A549 (cell line): ENCODE measurements at regions not wholly inside any gene's neighbourhood (a gene's known extent, or its start where the extent isn't known, plus 50 kb on each side); places are given as distances from the start of the nearest gene placed in this dataset.

ENCODE experiments used
- ATAC-seq, 2 experiments: fragments of 200-7000 bp in 1 of 2; fragments of >200 bp in 1 of 2; cut with Nextera tagmentation in 1 of 2; cut with Tn5 transposase in 1 of 2; 3 replicates each; pipeline versions ENCODE4 v1.8.0 to v1.9.1; 2018 to 2020; ENCODE audit warnings: mild to moderate bottlenecking in 1 of 2, moderate library complexity in 1 of 2
- CTCF ChIA-PET: fragments of 300-600 bp; sonication (Branson Sonifier 250); formaldehyde crosslinking; extraction: SDS; loops from one replicate; lab custom pipeline; 2021; ENCODE audit warnings: antibody characterized with exemption, inconsistent platforms; lab: Yijun Ruan, JAX
- POLR2A ChIA-PET: fragments of 350-600 bp; formaldehyde crosslinking; extraction: SDS; loops from one replicate; lab custom pipeline; 2021; ENCODE audit warnings: antibody characterized with exemption, inconsistent platforms; lab: Yijun Ruan, JAX
- DNase-seq, 2 experiments: peaks; one replicate each; pipeline versions ENCODE4 v3.0.0 to v3.0.0-alpha.2; 2011 to 2016; ENCODE audit warnings: low read depth in 1 of 2, low spot score in 1 of 2
- FAIRE-seq: peaks from 2 replicates; lab custom pipeline; 2011; peaks lifted over from hg19 to GRCh38; lab: Jason Lieb, UNC
- H3K27ac ChIP-seq, 2 experiments: fragments of >200 bp; sonication (Bioruptor Twin); formaldehyde crosslinking; 3 replicates each; pipeline ENCODE4 v1.5.1; 2016 to 2017
- H3K4me1 ChIP-seq: fragments of >200 bp; sonication (Bioruptor Twin); formaldehyde crosslinking; 3 replicates; pipeline ENCODE4 v1.6.1; 2016
- H3K4me2 ChIP-seq: fragments of >200 bp; sonication (Bioruptor Twin); formaldehyde crosslinking; 3 replicates; pipeline ENCODE4 v1.6.1; 2016
- H3K4me3 ChIP-seq: fragments of >200 bp; sonication (Bioruptor Twin); formaldehyde crosslinking; 3 replicates; pipeline ENCODE4 v1.5.1; 2016
- H3K9me3 ChIP-seq: fragments of >200 bp; sonication (Bioruptor Twin); formaldehyde crosslinking; 3 replicates; pipeline ENCODE4 v1.6.1; 2016
- BHLHE40 ChIP-seq: IDR thresholded peaks from 2 replicates; pipeline ENCODE4 v1.6.1; 2012; ENCODE audit warnings: low read depth, low read length, inconsistent platforms
- CBX2 ChIP-seq: fragments of 200-600 bp; sonication (generic); IDR thresholded peaks from 2 replicates; pipeline ENCODE4 v1.6.1; 2016; ENCODE audit warnings: low read depth, mild to moderate bottlenecking, borderline replicate concordance
- EHF ChIP-seq: fragments of 250-450 bp; sonication (Bioruptor Pico); IDR thresholded peaks from 2 replicates; pipeline ENCODE4 v1.5.0; 2020; ENCODE audit warnings: mild to moderate bottlenecking
- EHMT2 ChIP-seq: fragments of 200-600 bp; sonication (generic); IDR thresholded peaks from 2 replicates; pipeline ENCODE4 v1.6.1; 2016; ENCODE audit warnings: antibody characterized with exemption, low read depth, mild to moderate bottlenecking, moderate library complexity
- FOSB ChIP-seq: fragments of 250-450 bp; sonication (Bioruptor Pico); IDR thresholded peaks from 2 replicates; pipeline ENCODE4 v1.5.0; 2020; ENCODE audit warnings: mild to moderate bottlenecking, moderate library complexity
- HMGXB4 ChIP-seq: fragments of 250-450 bp; sonication (Bioruptor Pico); IDR thresholded peaks from 2 replicates; pipeline ENCODE4 v1.5.0; 2021; ENCODE audit warnings: mild to moderate bottlenecking, moderate library complexity, borderline replicate concordance
- HOXA7 ChIP-seq: fragments of 250-450 bp; sonication (Bioruptor Pico); IDR thresholded peaks from 2 replicates; pipeline ENCODE4 v1.5.0; 2020; ENCODE audit warnings: mild to moderate bottlenecking, moderate library complexity
- KDM5A ChIP-seq: fragments of 200-600 bp; sonication (generic); IDR thresholded peaks from 2 replicates; pipeline ENCODE4 v1.6.1; 2016; ENCODE audit warnings: antibody characterized with exemption, mild to moderate bottlenecking
- POLR2A ChIP-seq: IDR thresholded peaks from 2 replicates; pipeline ENCODE4 v1.6.1; 2012; ENCODE audit warnings: mild to moderate bottlenecking, low read length
- POLR2AphosphoS2 ChIP-seq: conservative IDR thresholded peaks from 2 replicates; pipeline ENCODE4 v1.6.1; 2012; ENCODE audit warnings: low read length, improper control_type of control experiment, inconsistent platforms
- RAD21 ChIP-seq, 2 experiments: fragments of >200 bp in 1 of 2; sonication (Bioruptor Twin) in 1 of 2; formaldehyde crosslinking in 1 of 2; IDR thresholded peaks in 1 of 2; conservative IDR thresholded peaks in 1 of 2; 2 replicates in 1 of 2; 3 replicates in 1 of 2; pipeline ENCODE4 v1.6.1; 2012 to 2018; ENCODE audit warnings: inconsistent platforms in 1 of 2
- SREBF2 ChIP-seq: fragments of 450-650 bp; IDR thresholded peaks from 2 replicates; pipeline ENCODE4 v1.6.1; 2014; ENCODE audit warnings: mild to moderate bottlenecking, moderate library complexity
- TP53 ChIP-seq: fragments of 250-450 bp; sonication (Bioruptor Pico); IDR thresholded peaks from 2 replicates; pipeline ENCODE4 v1.5.0; 2021; ENCODE audit warnings: mild to moderate bottlenecking, moderate library complexity
- WGBS: methylation state at CpG from one replicate; pipeline ENCODE4 v1.1.6; 2017; ENCODE audit errors: missing lambda C conversion rate; 5-methylcytosine and 5-hydroxymethylcytosine counted together
- TF ChIP-seq, protein P1 (sequence below): IDR thresholded peaks from 2 replicates; pipeline ENCODE4 v1.6.1; 2012; ENCODE audit warnings: low read depth, borderline replicate concordance
- TF ChIP-seq, protein P2 (sequence below): fragments of >200 bp; sonication (Bioruptor Twin); formaldehyde crosslinking; IDR thresholded peaks from 2 replicates; pipeline ENCODE4 v1.6.1; 2016
- TF ChIP-seq, protein P3 (sequence below): IDR thresholded peaks from 2 replicates; pipeline ENCODE4 v1.6.1; 2012

DNA sequence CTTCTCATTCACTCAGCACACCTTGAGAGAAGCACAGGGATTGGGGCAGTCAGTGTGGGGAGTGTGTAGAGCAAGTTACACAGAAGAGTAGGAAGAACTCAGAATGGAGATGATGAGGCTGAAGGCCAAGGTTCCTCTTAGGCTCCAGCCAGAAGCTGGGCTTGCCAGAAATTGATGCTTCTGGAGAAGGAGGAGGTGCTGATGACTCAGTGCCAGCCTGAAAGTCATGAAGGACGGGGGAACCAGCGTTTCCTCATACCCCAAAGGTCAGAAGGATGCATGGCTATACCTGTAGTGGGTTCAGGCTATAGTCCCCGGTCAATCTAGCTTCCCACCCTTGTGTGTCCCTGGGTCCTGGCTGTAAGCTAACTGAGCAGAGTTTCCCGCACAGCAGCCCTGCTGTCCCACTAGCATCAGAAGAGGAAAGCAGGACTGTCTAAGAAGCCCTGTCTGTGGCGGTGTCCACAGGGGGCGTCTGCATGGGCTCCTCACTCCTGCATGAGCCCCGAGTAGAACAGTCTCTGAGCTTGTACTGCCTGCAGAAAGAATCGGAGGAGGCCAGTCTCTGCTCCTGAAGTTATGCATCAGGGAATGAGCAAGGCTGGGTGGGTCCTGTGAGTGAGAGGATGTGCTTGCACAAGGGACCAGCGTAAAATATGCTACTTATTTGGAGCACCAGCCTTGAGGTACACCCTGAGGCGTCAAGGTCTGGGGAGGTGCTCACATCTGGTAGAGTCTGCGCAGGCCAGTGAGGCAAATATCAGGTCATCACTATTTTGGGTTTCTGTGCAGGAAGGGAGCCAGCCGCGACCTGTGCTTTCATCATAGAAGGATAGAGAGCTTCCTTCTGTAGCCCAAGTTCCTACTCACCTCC lies 148.5 kb downstream of the MRPL14 start (continued):
- TF ChIP-seq RAD21 (conservative IDR thresholded peaks at IDR 0.05 in 1 of 2, IDR thresholded peaks at IDR 0.05 in 1 of 2) (no peak), EHF (CRISPR knock-in tag) (no peak), FOSB (CRISPR knock-in tag) (no peak)
- TF ChIP-seq, all 56 proteins: peak for 0

DNA sequence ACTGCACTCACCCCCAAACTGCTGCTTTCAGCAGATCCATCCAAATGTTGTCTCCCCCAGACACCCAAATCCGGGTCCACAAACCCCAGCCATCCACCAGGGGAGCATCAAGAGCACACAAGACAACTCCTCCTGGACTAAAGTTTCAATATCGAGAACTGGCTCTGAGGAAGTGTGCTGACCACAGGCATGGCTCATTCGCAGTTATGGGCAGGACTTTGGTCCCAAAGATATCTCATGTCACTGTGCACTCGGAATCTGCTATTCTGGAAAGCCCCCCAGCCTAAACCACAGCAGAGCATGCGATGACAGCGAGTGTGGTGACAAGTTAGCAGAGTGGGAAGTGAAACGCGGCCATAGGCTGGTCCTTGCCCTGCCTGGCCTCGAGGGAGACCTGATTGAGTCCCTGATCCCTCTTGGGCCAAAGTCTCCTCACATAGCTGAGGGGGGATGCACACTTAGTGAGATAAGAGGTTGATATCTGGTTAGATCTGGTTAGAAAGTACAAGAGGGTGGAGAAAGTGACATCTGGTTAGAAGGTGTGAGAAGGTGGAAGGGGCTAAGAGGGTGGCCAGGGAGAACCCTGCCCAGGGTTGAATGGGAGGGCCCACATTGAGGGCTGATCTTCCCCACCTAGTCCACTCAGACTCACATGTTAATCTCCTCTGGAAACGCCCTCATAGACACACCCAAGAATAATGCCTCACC lies 149.7 kb downstream of the MRPL14 start:
- H3K4me2 ChIP-seq = no peak overlapping the region
- TF ChIP-seq, protein P1, sequence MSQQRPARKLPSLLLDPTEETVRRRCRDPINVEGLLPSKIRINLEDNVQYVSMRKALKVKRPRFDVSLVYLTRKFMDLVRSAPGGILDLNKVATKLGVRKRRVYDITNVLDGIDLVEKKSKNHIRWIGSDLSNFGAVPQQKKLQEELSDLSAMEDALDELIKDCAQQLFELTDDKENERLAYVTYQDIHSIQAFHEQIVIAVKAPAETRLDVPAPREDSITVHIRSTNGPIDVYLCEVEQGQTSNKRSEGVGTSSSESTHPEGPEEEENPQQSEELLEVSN = no peak
- CTCF ChIA-PET = interaction anchor here (1.4 to 1.5 kb wide), 2 partner anchors 23 to 97 kb away, joined by 3 read pairs; no protein-coding TSS in a partner anchor
- POLR2A ChIA-PET = no interaction called here
- H3K9me3 ChIP-seq = no peaks in the 10 kb centered on the region; the same call in 2 of the 3 replicates
- no peak for DNase-seq
- H3K27ac ChIP-seq = no peak overlapping the region
- WGBS = 56% methylated on average over 8 of the region's 10 CpGs
- peaks cover 2% of the 10 kb centered on the region; the same call in 1 of the 3 replicates for H3K4me1 ChIP-seq
- ATAC-seq = no peak
- FAIRE-seq = no peak
- no peak overlapping the region for H3K4me3 ChIP-seq

DNA sequence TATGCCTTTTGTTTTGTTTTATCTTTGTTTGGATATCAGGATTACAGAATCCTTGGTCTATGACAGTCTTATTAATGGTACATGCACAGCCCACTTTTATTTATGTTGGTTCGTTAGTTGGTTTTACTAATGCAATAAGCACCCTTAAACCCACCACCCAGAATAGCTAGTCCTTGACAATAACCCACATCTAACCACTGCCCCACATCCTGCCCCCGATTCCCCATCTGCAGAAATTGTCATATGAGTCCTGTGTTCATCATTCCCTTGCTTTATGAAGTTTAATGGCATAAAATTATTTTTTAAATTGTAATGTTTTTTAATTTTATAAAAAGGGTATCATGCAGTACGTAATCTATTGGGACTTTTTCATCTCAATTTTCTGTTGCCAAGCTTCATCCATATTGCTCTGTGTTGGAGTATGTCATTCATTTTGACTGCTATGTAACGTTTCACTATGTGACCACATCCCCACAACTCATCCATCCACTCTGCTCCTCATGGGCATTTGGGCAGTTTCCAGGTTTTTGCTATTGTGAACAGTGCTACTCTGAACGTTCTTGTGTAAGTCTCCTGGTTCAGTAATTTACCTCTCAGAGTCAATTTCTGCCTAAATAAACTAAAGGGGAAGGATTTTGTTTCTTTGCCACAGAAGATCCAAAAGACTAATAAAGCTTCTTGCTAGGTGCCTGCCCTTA lies 150.4 kb downstream of the MRPL14 start:
- ChIA-PET CTCF (interaction anchor here (1.4 kb wide), 1 partner anchor 22 kb away, joined by 3 read pairs; no protein-coding TSS in a partner anchor), POLR2A (no interaction called here)
- H3K4me2 ChIP-seq = no peak overlapping the region
- peaks cover 4% of the 10 kb centered on the region; the same call in 1 of the 3 replicates for H3K4me1 ChIP-seq
- H3K27ac ChIP-seq = no peak overlapping the region
- WGBS = 44% methylated on average over 5 of the region's 5 CpGs
- FAIRE-seq = no peak
- DNase-seq = no peak
- TF ChIP-seq POLR2A (no peak), SREBF2 (no peak), POLR2AphosphoS2 (no peak), TP53 (no peak), HMGXB4 (CRISPR knock-in tag) (no peak), FOSB (CRISPR knock-in tag) (no peak), HOXA7 (CRISPR knock-in tag) (no peak), BHLHE40 (no peak), EHMT2 (no peak), KDM5A (no peak), CBX2 (no peak), EHF (CRISPR knock-in tag) (no peak)
- TF ChIP-seq, protein P2, sequence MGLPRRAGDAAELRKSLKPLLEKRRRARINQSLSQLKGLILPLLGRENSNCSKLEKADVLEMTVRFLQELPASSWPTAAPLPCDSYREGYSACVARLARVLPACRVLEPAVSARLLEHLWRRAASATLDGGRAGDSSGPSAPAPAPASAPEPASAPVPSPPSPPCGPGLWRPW = no peak
- TF ChIP-seq, protein P3, sequence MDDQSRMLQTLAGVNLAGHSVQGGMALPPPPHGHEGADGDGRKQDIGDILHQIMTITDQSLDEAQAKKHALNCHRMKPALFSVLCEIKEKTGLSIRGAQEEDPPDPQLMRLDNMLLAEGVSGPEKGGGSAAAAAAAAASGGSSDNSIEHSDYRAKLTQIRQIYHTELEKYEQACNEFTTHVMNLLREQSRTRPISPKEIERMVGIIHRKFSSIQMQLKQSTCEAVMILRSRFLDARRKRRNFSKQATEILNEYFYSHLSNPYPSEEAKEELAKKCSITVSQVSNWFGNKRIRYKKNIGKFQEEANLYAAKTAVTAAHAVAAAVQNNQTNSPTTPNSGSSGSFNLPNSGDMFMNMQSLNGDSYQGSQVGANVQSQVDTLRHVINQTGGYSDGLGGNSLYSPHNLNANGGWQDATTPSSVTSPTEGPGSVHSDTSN = no peak
- no peaks in the 10 kb centered on the region; the same call in 2 of the 3 replicates for H3K9me3 ChIP-seq
- no peak for ATAC-seq
- H3K4me3 ChIP-seq = no peak overlapping the region
